CD8-positive, alpha-beta memory T cell (primary cell): ENCODE measurements at regions not wholly inside any gene's neighbourhood (a gene's known extent, or its start where the extent isn't known, plus 50 kb on each side); places are given as distances from the start of the nearest gene placed in this dataset.

ENCODE experiments used
- CTCF ChIA-PET: fragments of 350-600 bp; sonication (Branson Sonifier 250); formaldehyde crosslinking; loops from one replicate; lab custom pipeline; 2021; ENCODE audit warnings: antibody characterized with exemption; lab: Charles Lee
- POLR2A ChIA-PET: fragments of 350-600 bp; sonication (Branson Sonifier 250); formaldehyde crosslinking; loops from one replicate; lab custom pipeline; 2021; ENCODE audit warnings: antibody characterized with exemption; lab: Charles Lee
- DNase-seq, 5 donors: peaks; one replicate each; pipeline versions ENCODE4 v3.0.0 to v3.0.0-alpha.2; 2020 to 2022; ENCODE audit warnings: mixed read lengths in 1 of 5
- H3K27ac ChIP-seq: one replicate; pipeline ENCODE4 v1.7.0; 2013; ENCODE audit warnings: low read depth, mild to moderate bottlenecking, low read length, moderate library complexity
- H3K27me3 ChIP-seq: 2 replicates; pipeline ENCODE4 v1.7.0; 2013; ENCODE audit warnings: low read length, mild to moderate bottlenecking; ENCODE audit not compliant: insufficient read depth, poor library complexity, severe bottlenecking
- H3K36me3 ChIP-seq: 2 replicates; pipeline ENCODE4 v1.7.0; 2013; ENCODE audit warnings: mild to moderate bottlenecking, low read length, moderate library complexity; ENCODE audit not compliant: insufficient read depth
- H3K4me1 ChIP-seq: 2 replicates; pipeline ENCODE4 v1.7.0; 2013; ENCODE audit warnings: mild to moderate bottlenecking, low read length, moderate library complexity; ENCODE audit not compliant: insufficient read depth
- H3K4me3 ChIP-seq: 2 replicates; pipeline ENCODE4 v1.7.0; 2013; ENCODE audit warnings: mild to moderate bottlenecking, low read length
- H3K9me3 ChIP-seq: 2 replicates; pipeline ENCODE4 v1.7.0; 2013; ENCODE audit warnings: mild to moderate bottlenecking, low read length
- H3K27ac Mint-ChIP-seq, 8 donors: one replicate each; pipeline ENCODE4 v1.8.0; 2020 to 2021; ENCODE audit warnings: mixed read lengths in 8 of 8, mild to moderate bottlenecking in 6 of 8, inconsistent platforms in 3 of 8, moderate library complexity in 3 of 8
- H3K27me3 Mint-ChIP-seq, 2 donors: one replicate each; pipeline ENCODE4 v1.8.0; 2020 to 2021; ENCODE audit warnings: mixed read lengths in 2 of 2, mild to moderate bottlenecking in 1 of 2, moderate library complexity in 1 of 2
- H3K36me3 Mint-ChIP-seq, 3 donors: one replicate each; pipeline ENCODE4 v1.8.0; 2020 to 2021; ENCODE audit warnings: mixed read lengths in 3 of 3, inconsistent platforms in 1 of 3, mild to moderate bottlenecking in 1 of 3
- H3K4me1 Mint-ChIP-seq, 3 donors: one replicate each; pipeline ENCODE4 v1.8.0; 2020 to 2021; ENCODE audit warnings: mixed read lengths in 3 of 3, inconsistent platforms in 1 of 3, mild to moderate bottlenecking in 1 of 3
- H3K4me3 Mint-ChIP-seq, 7 donors: one replicate each; pipeline ENCODE4 v1.8.0; 2020 to 2021; ENCODE audit warnings: mixed read lengths in 7 of 7, mild to moderate bottlenecking in 6 of 7, moderate library complexity in 4 of 7, inconsistent platforms in 2 of 7
- H3K9me3 Mint-ChIP-seq, 5 donors: one replicate each; pipeline ENCODE4 v1.8.0; 2020 to 2022; ENCODE audit warnings: mixed read lengths in 5 of 5, mild to moderate bottlenecking in 3 of 5, moderate library complexity in 2 of 5, inconsistent platforms in 1 of 5

GRCh38 chr20:6480328-6481200, 286.9 kb upstream of the BMP2 start:
- Histone ChIP-seq H3K27me3 (no peaks in the 10 kb centered on the region), H3K9me3 (no peaks in the 10 kb centered on the region), H3K4me1 (no peaks in the 10 kb centered on the region), H3K36me3 (no peaks in the 10 kb centered on the region), H3K4me3 (no peak overlapping the region), H3K27ac (no peak overlapping the region)
- DNase-seq, result no peak
- Mint-ChIP-seq H3K27ac (no peak overlapping the region), H3K27me3 (no peaks in the 10 kb centered on the region), H3K4me1 (no peaks in the 10 kb centered on the region), H3K36me3 (no peaks in the 10 kb centered on the region), H3K9me3 (peaks cover 0 to 9% (median 5%) of the 10 kb centered on the region in 5 donors), H3K4me3 (no peak overlapping the region)
- CTCF ChIA-PET, result no interaction called here
- POLR2A ChIA-PET, result no interaction called here

DNA sequence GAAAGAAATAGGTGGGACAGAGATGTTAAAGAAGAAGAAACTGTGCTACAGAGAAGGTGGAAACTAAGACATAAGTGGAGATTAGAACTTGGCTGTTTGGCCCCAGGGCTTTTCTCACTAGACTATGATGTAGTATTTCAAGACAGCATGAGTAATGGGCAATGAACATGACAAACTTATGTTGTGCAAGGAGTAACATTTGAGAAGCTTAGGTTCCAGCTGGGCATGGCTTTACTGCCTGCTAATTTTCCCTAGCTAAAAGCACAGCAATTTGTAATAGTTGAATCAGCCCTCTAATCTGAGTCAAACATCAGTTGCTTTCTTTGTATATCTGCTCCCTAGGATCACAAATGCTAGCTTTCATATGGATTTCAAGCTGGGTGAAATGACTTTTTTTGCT, 294.3 kb upstream of the BMP2 start:
- H3K27ac ChIP-seq, result no peak overlapping the region
- DNase-seq, result no peak
- H3K4me1 Mint-ChIP-seq, result no peaks in the 10 kb centered on the region
- H3K27ac Mint-ChIP-seq, result no peak overlapping the region
- H3K4me1 ChIP-seq, result no peaks in the 10 kb centered on the region
- no peaks in the 10 kb centered on the region for H3K9me3 ChIP-seq
- H3K36me3 ChIP-seq, result no peaks in the 10 kb centered on the region
- no peak overlapping the region for H3K4me3 ChIP-seq
- ChIA-PET CTCF (no interaction called here), POLR2A (no interaction called here)
- peaks cover 0 to 6% (median 3%) of the 10 kb centered on the region in 5 donors for H3K9me3 Mint-ChIP-seq
- no peaks in the 10 kb centered on the region for H3K27me3 Mint-ChIP-seq
- H3K27me3 ChIP-seq, result no peaks in the 10 kb centered on the region
- H3K4me3 Mint-ChIP-seq, result no peak overlapping the region
- no peaks in the 10 kb centered on the region for H3K36me3 Mint-ChIP-seq

DNA sequence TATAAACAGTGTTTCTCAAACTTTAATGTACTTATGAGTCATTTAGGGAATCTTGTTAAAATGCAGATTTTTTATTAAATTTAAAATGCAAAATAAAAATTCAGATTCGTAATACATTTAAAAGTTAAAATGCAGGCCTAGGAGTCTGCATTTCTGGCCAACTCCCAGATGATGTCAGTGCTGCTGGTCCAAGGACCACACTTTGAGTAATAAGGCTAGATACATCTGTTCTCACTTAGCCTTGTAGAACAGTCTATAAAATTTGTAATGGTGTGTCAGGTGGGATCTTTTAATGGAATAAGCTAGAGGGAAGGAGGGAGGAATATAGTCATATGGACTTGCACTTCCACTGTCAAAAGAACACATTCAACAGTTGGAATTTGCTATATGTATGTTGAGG, 295.6 kb upstream of the BMP2 start:
- Mint-ChIP-seq H3K4me1 (no peaks in the 10 kb centered on the region), H3K9me3 (peaks cover 0 to 8% (median 3%) of the 10 kb centered on the region in 5 donors), H3K4me3 (no peak overlapping the region), H3K36me3 (no peaks in the 10 kb centered on the region), H3K27me3 (peaks cover 0 to 3% of the 10 kb centered on the region in 2 donors), H3K27ac (no peak overlapping the region)
- Histone ChIP-seq H3K4me1 (no peaks in the 10 kb centered on the region), H3K27ac (no peak overlapping the region), H3K9me3 (no peaks in the 10 kb centered on the region), H3K4me3 (no peak overlapping the region), H3K36me3 (no peaks in the 10 kb centered on the region), H3K27me3 (no peaks in the 10 kb centered on the region)
- CTCF ChIA-PET, result no interaction called here
- POLR2A ChIA-PET, result no interaction called here
- no peak for DNase-seq

DNA sequence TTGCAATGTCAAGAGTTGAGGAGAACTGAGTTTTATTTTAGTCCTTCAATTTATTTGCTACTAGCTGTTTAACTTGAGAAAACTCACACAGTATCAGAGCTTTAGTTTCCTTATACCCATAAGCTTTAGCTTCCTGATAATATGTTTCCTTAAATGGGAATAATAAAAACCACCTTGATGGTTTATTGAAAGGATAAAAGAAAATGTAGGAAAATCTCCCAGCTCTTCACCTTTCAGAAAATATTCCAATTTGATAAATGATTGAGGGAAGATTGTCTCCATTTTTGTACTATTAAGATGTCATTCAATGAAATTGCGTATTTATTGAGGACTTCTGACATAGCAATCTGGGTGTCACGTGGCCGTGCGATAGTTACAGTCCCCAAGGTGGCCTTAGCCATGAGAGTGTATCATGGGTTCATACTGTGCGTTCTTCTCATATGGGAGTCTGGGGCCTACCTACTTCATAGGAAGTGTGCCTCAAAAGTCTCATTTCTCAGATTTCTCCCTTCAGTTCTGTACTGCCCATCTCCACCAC, 296.3 kb upstream of the BMP2 start:
- H3K4me1 ChIP-seq, result no peaks in the 10 kb centered on the region
- no peaks in the 10 kb centered on the region for H3K36me3 Mint-ChIP-seq
- no peak overlapping the region for H3K27ac Mint-ChIP-seq
- no peak overlapping the region for H3K4me3 Mint-ChIP-seq
- no peak overlapping the region for H3K27ac ChIP-seq
- H3K4me3 ChIP-seq, result no peak overlapping the region
- H3K9me3 Mint-ChIP-seq, result peaks cover 2 to 8% (median 3%) of the 10 kb centered on the region in 5 donors
- CTCF ChIA-PET, result no interaction called here
- H3K36me3 ChIP-seq, result no peaks in the 10 kb centered on the region
- H3K9me3 ChIP-seq, result no peaks in the 10 kb centered on the region
- H3K27me3 Mint-ChIP-seq, result peaks cover 0 to 3% of the 10 kb centered on the region in 2 donors
- H3K4me1 Mint-ChIP-seq, result no peaks in the 10 kb centered on the region
- POLR2A ChIA-PET, result no interaction called here
- H3K27me3 ChIP-seq, result no peaks in the 10 kb centered on the region
- DNase-seq, result no peak

- H3K27ac Mint-ChIP-seq, result no peak overlapping the region
- no peaks in the 10 kb centered on the region for H3K4me1 Mint-ChIP-seq
- no peaks in the 10 kb centered on the region for H3K36me3 Mint-ChIP-seq
- no peaks in the 10 kb centered on the region for H3K9me3 ChIP-seq
- H3K9me3 Mint-ChIP-seq, result peaks cover 0 to 11% (median 3%) of the 10 kb centered on the region in 5 donors
- H3K4me3 Mint-ChIP-seq, result no peak overlapping the region
- DNase-seq, result no peak
- no peaks in the 10 kb centered on the region for H3K4me1 ChIP-seq
- no peak overlapping the region for H3K27ac ChIP-seq
- peaks cover 0 to 3% of the 10 kb centered on the region in 2 donors for H3K27me3 Mint-ChIP-seq
- no peak overlapping the region for H3K4me3 ChIP-seq
- POLR2A ChIA-PET, result no interaction called here
- no peaks in the 10 kb centered on the region for H3K36me3 ChIP-seq
- no peaks in the 10 kb centered on the region for H3K27me3 ChIP-seq
- CTCF ChIA-PET, result no interaction called here
Measured at GRCh38 chr20:6469695-6470094, 297.8 kb upstream of the BMP2 start.

- peaks cover 0 to 3% of the 10 kb centered on the region in 2 donors for H3K27me3 Mint-ChIP-seq
- POLR2A ChIA-PET, result no interaction called here
- Histone ChIP-seq H3K9me3 (no peaks in the 10 kb centered on the region), H3K27me3 (no peaks in the 10 kb centered on the region), H3K4me3 (no peak overlapping the region), H3K36me3 (no peaks in the 10 kb centered on the region), H3K4me1 (no peaks in the 10 kb centered on the region), H3K27ac (no peak overlapping the region)
- no peak for DNase-seq
- H3K4me1 Mint-ChIP-seq, result no peaks in the 10 kb centered on the region
- H3K4me3 Mint-ChIP-seq, result no peak overlapping the region
- H3K9me3 Mint-ChIP-seq, result peaks cover 0 to 11% (median 3%) of the 10 kb centered on the region in 5 donors
- CTCF ChIA-PET, result no interaction called here
- H3K36me3 Mint-ChIP-seq, result no peaks in the 10 kb centered on the region
- H3K27ac Mint-ChIP-seq, result no peak overlapping the region
Measured at GRCh38 chr20:6468423-6469116, 298.9 kb upstream of the BMP2 start.

DNA sequence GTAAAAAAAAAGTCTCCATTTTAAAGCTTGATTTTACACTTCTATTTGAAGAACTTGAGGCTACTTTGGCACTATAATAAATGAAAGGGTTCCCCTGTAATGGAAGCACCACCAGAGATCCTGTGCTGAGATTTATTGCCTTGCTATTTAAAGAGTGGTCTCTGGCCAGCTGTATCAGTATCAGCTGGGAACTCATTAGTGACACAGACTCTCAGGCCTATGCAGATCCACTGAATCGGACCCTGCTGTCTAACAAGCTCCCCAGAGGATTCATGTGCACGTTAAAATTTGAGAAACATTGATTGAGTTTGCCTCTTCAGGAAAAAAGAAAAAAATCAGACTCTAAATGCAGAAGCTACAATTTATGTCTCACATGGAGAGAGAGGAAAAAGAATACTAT, 299.9 kb upstream of the BMP2 start:
- no peak for DNase-seq
- no peaks in the 10 kb centered on the region for H3K4me1 Mint-ChIP-seq
- POLR2A ChIA-PET, result no interaction called here
- no peak overlapping the region for H3K4me3 ChIP-seq
- no peak overlapping the region for H3K27ac ChIP-seq
- peaks cover 0 to 3% of the 10 kb centered on the region in 2 donors for H3K27me3 Mint-ChIP-seq
- no peak overlapping the region for H3K4me3 Mint-ChIP-seq
- CTCF ChIA-PET, result no interaction called here
- H3K27ac Mint-ChIP-seq, result no peak overlapping the region
- H3K9me3 ChIP-seq, result no peaks in the 10 kb centered on the region
- H3K4me1 ChIP-seq, result no peaks in the 10 kb centered on the region
- no peaks in the 10 kb centered on the region for H3K36me3 Mint-ChIP-seq
- H3K27me3 ChIP-seq, result no peaks in the 10 kb centered on the region
- peaks cover 0 to 11% (median 3%) of the 10 kb centered on the region in 5 donors for H3K9me3 Mint-ChIP-seq
- no peaks in the 10 kb centered on the region for H3K36me3 ChIP-seq
